HG03280 (cell line): ENCODE measurements at regions not wholly inside any gene's neighbourhood (a gene's known extent, or its start where the extent isn't known, plus 50 kb on each side); places are given as distances from the start of the nearest gene placed in this dataset.
"Not testable (repeated sequence)": the region's sequence is repeated elsewhere in the genome, so short reads cannot be mapped to it uniquely, and the experiment has no call there.

Experiments used
- ATAC-seq: cut with Tn5 transposase; IDR thresholded peaks from one replicate; pipeline ENCODE4 v1.9.1; 2021; ENCODE audit warnings: mild to moderate bottlenecking, moderate library complexity; ENCODE audit not compliant: unreplicated experiment

DNA sequence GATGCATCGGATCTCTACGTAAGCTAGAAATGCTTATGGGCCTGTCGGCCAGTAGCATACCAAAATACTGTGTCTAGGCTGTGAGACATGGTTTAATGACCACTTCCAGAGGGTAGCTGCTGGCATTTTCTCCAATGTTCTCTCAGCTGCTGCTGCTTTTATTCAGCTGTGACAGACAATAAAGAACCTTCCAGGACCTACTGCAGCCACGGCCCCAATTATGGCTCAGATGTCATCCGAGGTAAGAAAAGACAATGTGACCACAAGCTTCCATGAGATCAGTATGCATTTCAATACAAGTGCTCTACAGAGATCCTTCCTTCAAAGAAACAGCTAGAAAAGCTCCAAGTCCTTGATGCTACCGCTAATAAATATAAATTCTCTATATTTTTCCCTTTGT, 256.2 kb downstream of the SDHAF3 start:
- ATAC-seq, result no peak

DNA sequence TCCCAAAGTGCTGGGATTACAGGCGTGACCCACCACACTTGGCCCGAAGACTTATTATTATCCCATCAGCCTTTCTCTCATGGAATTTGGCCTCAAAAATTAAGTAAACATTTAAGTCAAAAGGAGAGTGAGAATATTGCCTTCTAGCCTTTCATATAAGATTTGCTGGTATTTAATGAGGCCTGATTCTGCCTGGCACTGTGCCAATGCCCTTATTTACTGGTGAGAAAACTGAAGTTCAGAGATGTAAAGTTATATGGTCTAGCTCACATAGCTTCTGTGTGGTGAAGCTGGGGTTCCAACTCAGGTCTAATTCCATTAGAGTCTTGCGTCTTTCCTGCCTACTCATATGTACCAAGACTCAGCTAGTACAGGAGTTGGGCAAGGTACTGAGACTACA, 260.2 kb downstream of the SDHAF3 start:
- no peak for ATAC-seq

DNA sequence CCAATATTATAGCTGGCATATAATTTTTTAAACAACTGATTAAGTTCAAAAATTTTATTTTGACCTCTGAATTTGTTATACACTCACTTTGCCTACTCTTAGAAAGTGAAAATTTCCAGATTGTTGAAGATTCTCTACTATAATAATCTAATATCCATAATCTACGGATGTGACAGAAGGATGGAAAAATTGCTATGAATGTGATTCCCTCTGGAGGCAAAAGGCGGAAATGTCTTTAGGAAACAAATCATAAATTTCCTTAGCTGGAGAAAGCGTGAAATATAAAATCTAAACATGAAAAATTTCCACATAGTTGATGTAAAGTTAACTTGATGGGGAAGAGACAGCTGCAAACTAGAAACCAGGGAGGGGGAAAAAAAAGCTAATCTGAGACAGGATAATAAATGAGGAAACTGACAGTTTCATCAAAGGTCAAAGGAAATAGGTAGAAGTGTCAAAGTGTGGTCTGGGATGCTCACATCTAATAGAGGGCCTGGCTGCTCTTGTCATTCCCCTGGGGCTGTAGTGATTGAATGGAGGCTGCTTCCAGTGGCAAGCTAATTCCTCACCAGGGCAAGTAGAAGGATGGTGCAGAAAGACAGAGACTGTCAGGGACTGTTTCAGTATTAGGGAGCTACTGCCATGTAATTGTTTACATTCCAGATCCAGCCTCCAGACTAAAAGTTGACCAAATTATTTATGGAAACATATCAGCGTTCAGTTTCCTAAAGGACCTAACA, 264.5 kb downstream of the SDHAF3 start:
- ATAC-seq, result no peak

DNA sequence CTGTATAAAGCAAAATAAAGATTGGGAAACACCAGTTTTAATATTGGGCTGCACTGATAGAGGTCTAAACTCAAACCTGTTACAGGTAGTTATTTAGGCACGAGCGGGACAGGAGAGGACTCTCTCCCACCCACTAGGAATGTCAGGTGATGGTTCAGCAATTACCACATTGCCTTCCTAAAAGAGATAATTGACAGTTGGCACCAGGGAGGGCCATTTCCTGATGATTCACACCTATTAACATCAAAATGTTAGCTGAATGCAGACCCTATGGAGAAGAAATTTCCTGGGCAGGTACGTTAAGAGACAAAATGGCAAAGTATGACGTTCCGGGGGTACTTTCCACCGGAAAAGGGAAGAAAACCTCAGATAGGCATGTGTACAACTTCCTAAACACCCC, 272.6 kb downstream of the SDHAF3 start:
- ATAC-seq, result no peak

DNA sequence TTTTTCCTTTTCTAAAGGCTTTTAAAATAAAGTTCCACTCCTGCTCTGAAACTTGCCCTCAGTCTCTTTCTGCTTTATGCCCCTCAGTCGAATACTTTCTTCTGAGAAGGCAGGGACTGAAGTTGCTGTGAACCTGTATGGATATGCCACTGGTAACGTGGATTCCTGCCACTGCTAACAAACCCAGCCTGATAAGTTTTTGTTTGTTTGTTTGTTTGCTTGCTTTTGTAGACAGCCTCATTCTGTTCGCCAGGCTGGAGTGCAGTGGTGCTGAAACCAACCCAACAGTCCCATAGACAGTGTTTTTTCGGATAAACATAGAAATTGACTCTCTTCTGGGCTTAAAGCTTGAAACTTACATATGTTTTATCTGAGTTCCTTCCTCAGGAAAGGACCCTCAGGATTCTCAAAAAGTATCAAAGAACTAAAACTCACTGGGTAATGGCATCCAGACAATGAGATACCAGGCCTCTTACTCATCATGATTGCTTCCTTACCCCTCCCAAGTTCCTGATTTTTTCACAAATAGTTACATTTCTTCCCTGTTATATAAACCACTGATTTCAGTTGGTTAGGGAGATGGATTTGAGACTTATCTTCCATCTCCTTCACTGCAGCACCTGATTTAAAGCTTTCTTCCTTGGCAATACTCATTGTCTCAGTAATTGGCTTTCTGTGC, 273.6 kb downstream of the SDHAF3 start:
- ATAC-seq, result no peak

DNA sequence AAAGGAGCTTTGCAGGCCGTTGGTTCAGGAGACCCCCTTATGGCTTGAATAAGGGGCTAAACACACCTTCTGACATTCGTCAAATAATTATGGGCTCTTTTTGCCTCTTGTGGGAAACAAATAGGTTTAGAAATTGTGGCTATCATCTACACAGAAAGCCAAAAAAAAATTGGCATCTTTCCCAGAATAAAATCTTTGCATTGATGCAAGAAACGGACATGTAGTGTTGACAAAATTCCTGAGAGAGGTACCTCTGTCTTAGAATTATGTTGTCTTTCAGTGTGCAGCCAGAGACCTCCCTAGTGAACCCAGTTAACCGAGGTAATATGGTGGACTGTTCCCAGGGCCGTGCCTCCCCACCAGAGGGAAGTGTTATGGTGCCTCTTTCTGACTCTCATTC, 283.9 kb downstream of the SDHAF3 start:
- ATAC-seq, result no peak

DNA sequence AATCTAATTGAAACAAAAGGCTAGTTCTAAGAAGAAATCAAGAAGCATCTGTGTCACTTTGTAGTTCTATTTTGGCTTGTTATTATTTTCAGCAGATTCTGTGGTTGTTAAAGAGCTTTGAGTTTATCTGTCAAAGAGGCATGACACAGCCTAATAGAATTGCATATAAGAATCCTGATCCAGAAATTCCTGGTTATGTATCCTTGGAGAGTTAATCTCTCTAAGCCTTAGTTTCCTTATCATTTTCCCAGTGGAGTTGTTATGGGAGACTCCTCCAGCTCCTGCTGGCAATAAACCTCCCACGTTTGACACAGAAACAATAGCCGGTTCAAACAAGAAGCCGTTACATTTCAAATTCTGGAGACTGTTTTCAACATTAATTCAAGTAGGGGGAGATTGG, 288.3 kb downstream of the SDHAF3 start:
- ATAC-seq, result no peak

DNA sequence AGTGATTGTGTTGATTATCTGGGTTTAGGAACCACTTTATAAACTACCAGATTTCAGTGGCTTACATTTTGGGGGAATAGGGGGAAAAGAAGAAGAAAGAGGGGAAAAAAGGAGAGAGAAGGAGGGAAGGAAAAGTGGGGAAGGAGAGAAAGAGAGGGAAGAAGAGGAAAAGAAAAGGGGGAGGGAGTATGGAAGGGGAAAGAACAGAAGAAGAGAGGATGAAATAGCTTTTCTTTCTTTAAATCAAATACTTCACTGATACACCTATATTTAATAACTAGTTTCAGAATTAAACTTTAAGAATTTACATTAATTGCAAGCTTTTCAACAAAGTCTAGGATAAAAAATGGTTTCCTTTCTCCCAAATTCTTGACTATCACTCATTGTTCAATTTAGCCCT, 289.6 kb downstream of the SDHAF3 start:
- no peak for ATAC-seq

DNA sequence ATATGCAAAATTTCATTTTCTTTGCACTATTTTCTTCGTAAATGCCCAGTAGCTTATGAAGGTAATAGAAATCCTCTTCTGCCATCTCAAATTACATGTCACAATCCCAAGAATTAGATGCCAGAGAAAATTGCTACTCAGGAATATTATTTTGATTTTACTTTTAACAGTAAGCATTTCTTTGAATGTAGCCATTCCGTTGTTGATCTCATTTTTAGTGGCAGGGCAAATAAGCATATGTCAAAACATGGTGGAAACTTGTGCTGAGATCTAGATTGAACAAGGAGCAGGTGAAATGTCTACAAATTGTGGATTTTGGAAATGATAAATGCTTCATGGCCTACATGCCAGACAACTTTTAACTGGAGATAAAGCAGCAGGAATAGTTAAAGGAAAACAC, 291.8 kb downstream of the SDHAF3 start:
- no peak for ATAC-seq

DNA sequence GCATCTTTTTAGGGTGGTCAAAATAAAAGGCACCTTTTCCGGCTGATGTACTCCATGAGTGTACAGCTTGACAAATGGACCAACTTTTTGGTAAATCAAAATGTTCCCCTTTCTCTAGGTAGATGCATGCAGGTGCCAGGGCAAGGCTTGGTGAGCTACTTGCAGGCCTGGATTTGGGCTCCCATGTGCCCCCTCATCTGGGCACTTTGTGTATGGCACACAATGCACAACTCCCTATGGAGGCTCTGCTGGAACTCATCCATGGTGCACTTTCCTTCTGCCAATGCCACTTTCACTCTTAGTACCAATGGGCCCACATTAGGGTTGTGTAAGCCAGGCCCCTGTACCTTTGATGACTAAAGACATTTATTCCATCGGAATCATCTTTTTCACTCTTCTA, 300.8 kb downstream of the SDHAF3 start:
- ATAC-seq, result no peak

DNA sequence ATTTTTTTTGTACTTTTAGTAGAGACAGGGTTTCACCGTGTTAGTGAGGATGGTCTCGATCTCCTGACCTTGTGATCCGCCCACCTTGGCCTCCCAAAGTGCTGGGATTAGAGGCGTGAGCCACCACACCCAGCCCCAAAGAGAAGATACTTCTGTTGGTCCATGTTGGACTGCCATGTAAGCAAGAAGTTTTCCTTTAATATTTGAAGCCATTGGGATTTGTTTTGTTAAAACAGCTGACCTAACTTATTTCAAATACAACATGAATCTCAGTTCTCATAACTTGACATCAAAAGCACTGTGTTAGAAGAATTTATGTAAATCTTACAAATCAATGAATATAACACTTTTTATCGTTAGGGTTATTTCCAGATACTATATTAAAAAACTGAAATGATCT, 302.4 kb downstream of the SDHAF3 start:
- ATAC-seq, result no peak

DNA sequence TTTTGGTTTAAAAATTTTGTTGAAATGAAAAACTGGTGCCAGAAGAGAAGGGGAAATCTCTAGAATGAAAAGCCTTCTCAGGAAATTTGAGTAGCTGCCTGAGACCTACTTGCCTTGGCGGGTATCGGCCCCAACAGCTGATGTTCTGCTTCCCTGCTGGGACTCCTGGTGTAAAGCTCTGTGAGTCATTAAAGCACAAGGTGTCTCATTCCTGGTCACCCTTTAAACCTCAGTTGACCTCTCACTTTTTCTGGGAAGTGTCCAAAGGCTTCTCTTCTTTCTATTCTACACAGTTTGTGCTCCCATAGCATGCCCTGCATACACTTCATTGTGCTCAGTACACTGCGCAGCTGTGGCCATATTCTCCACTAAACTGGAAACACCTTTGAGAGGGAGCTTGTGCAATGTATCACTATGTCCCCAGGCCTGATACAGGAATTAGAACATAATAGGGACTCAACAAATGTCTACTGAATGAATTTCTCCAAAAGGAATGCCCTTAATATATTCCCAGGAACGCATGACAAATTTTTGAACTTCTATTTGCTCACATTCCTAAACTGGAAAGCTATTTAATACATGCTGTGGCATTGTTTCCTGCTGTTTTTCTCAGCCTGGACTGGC, 303.9 kb downstream of the SDHAF3 start:
- no peak for ATAC-seq

DNA sequence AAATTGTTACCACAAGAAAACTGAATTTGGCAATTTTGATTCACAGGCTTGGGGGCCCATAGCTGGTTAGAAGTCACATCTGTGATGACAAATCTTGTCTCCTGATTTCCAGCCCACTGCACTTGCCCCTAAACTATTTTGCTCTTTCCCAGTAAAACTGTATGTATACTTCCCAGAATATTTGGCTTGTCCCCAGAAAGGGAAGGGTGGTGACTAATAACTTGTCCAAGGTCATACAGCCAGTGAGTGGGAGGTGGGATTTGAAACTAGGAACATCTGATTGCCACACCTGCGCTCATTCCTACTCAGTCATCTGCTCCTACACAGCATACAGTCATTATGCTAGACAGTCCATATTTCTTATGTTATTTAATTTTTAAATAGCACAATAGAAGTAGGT, 304.5 kb downstream of the SDHAF3 start:
- no peak for ATAC-seq

DNA sequence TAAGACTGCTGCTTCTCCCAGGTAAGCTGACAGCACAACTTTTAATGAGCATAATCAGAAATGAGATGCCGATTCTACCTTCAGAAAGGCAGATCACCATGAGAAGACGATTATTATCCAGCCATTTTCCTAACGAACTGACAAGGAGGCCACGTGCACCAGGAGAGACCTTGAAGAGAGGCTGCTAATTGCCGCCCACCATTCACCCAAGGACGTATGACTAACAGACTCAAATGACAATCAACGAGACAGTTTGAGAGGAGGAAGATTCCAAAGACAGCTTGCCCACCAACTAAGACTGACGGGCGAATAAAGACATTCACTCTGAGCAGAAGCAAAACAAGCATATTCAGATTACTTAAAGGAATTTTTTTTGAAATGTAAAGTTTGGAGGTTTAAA, 301.9 kb upstream of the TAC1 start:
- no peak for ATAC-seq

DNA sequence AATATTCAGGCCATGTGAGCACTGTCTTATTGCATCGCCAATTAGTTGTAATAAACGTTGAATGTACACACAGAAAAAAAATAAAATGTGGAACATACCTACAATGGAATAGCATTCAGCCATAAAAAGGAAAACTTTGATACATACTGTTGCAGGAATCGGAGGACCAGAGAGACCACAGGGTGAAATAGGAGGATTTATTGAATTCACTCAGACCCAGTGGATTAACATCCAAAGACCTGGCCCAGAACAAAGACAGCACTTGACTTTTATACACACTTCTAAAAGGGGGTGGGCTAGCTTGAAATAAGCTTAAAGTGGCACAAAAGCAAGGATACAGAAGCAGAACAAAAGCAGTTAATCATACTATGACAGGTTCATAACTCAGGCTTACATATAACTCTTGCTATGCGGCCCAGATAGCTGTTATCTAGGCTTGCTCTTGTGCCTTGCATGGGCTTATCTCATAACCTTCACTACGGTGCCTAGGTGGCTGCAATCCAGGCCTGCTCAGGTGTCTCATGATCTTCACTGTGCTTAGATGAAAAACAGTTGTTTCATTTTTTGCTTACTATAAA, 292.2 kb upstream of the TAC1 start:
- no peak for ATAC-seq

DNA sequence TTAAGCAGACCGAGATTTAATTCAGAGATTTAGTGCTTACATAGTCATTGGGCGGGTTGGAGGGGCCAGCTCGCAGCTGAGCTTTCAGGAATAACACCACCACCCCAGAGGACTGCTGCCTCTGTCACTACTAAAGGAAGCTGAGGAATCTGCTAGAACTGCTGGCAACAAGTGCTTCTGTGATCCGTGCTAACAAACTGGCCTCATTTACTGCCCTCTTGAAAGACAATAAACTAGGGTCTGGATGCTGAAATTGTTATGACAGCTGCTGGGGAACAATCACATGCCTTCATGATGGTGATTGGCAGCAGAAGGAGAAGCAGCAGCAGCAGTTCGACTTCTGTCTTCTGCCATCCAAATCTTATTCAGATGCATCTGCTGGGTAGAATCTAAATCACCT, 285.5 kb upstream of the TAC1 start:
- no peak for ATAC-seq

DNA sequence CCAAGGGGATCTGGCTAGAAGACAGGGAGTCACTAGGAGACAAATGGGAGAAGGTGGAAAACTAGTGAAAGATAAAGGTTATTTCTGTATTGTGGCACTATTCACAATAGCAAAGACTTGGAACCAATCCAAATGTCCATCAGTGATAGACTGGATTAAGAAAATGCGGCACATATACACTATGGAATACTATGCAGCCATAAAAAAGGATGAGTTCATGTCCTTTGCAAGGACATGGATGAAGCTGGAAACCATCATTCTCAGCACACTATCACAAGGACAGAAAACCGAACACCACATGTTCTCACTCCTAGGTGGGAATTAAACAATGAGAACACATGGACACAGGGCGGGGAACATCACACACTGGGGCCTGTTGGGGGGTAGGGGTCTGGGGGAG, 282.4 kb upstream of the TAC1 start:
- not testable (repeated sequence) for ATAC-seq

DNA sequence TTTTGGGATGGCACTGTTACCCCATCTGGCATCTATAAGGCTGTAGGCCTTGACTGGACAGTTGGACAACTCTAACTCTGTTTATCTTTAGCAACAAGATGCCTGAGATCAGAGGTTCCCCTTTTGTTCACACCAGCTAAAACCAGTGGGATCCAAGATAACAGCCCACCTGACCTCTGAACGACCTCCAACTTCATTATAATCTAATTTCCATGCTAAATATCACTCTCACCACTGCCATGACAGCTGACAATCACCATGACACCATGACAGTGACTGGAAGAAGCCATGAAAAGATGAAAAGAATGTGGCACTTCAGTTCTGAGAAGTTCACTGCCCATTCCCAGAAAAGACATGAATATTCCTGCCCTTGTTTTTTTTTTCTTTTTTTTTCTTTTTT, 281.4 kb upstream of the TAC1 start:
- ATAC-seq, result no peak

DNA sequence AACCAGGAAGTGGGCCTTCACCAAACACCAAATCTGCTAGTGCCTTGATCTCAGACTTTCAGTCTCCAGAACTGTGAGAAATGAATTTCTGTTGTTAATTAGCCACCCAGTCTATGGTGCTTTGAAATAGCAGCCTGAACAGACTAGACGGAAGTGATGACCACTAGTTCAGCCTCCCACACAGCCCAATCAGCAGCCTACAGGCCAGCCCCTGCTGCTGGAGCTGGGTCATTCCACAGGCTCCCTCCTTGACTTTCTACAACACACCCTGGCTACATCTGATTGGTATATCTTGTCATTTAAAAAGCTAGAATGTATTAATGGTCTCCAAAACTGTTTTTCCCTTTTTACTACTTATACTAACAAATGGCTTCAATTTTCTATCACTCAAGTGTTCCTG, 277.2 kb upstream of the TAC1 start:
- ATAC-seq, result no peak

DNA sequence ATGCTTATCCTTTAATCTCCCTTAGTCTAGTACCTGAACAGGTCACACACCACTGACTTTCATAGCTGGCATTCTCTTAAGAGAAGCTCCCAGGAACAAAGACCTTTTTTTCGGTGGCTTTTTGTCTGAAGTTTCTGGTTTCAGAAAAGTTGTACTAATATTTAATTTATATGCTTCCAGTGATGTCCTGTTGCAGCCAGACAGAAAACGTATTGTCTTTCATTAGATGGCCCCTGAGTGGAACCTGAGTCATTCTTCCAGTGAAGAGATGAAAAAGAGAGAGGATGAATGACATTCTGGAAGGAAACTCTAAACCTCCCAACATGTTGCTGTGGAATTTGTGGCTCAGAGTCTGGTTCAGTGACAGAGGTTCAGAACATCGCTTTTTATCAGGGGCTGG, 274.8 kb upstream of the TAC1 start:
- ATAC-seq, result no peak

DNA sequence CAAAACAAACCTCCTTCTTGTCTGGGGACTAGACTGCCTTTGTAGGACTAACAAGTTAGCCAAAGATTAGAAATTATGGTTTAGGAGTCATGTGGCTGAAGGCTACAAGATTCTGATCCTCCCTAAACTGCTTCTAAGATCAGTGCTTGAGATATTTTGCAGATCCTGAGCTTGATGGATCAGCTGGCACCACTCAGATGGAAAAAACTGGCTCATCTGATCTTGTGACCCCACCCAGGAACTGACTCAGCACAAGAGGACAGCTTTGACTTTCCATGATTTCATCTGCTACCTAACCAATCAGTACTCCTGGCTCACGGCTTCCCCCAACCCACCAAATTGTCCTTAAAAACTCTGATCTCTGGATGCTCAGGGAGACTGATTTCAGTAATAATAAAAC, 271.5 kb upstream of the TAC1 start:
- ATAC-seq, result no peak

DNA sequence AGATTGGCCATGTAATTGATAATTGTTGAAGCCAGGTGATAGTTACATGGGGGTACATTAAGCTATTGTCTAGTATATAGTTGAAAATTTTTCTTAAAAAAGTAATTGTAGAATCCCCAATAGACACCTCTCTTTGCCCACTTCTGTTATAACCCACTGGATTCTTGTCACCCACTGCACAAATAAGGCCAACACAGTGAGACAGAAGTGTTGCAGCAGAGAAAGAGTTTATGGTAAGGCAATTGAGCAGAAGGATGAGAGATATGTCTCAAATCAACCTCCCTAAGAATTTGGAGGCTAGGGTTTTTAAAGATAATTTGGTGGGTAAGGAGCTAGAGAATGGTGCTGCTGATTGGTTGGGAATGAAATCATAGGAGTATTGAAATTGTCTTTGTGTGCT, 270.3 kb upstream of the TAC1 start:
- no peak for ATAC-seq
